H1 (cell line): ENCODE measurements at regions not wholly inside any gene's neighbourhood (a gene's known extent, or its start where the extent isn't known, plus 50 kb on each side); places are given as distances from the start of the nearest gene placed in this dataset.

Experiments
- CTCF ChIA-PET: fragments of 300-600 bp; sonication (Branson Sonifier 250); formaldehyde crosslinking; loops from one replicate; lab custom pipeline; 2021; ENCODE audit not compliant: partially characterized antibody; lab: Charles Lee
- POLR2A ChIA-PET: fragments of 300-600 bp; sonication (Branson Sonifier 250); formaldehyde crosslinking; loops from one replicate; lab custom pipeline; 2021; ENCODE audit warnings: inconsistent platforms; ENCODE audit not compliant: partially characterized antibody; lab: Charles Lee
- DNase-seq, 2 experiments: peaks; one replicate each; pipeline versions ENCODE4 v3.0.0 to v3.0.0-alpha.2; 2010 to 2022; ENCODE audit warnings: low spot score in 2 of 2, low read depth in 1 of 2, mixed read lengths in 1 of 2
- FAIRE-seq: peaks from 2 replicates; lab custom pipeline; 2011; peaks lifted over from hg19 to GRCh38; lab: Jason Lieb, UNC
- H2AFZ ChIP-seq: 2 replicates; pipeline ENCODE4 v1.8.1; 2012; ENCODE audit warnings: low read length, inconsistent platforms
- H2AK5ac ChIP-seq: 2 replicates; pipeline ENCODE4 v1.6.1; 2013; ENCODE audit warnings: low read depth, low read length
- H2BK120ac ChIP-seq: replicated peaks from 2 replicates; pipeline ENCODE3; 2013; ENCODE audit warnings: low read depth, low read length, inconsistent platforms
- H2BK12ac ChIP-seq: 2 replicates; pipeline ENCODE4 v1.6.1; 2013; ENCODE audit warnings: low read depth, low read length
- H2BK15ac ChIP-seq: 2 replicates; pipeline ENCODE4 v1.6.1; 2013; ENCODE audit warnings: low read length
- H2BK20ac ChIP-seq: 2 replicates; pipeline ENCODE4 v1.6.1; 2013; ENCODE audit warnings: low read length
- H2BK5ac ChIP-seq: 2 replicates; pipeline ENCODE4 v1.6.1; 2013; ENCODE audit warnings: low read depth, low read length
- H3K14ac ChIP-seq: 2 replicates; pipeline ENCODE4 v1.6.1; 2013; ENCODE audit warnings: inconsistent platforms; ENCODE audit not compliant: insufficient read length
- H3K18ac ChIP-seq: 2 replicates; pipeline ENCODE4 v1.6.1; 2013; ENCODE audit warnings: low read length; ENCODE audit errors: extremely low read depth
- H3K23ac ChIP-seq: 2 replicates; pipeline ENCODE4 v1.6.1; 2013; ENCODE audit warnings: inconsistent platforms; ENCODE audit not compliant: insufficient read length
- H3K23me2 ChIP-seq: 2 replicates; pipeline ENCODE4 v1.6.1; 2013; ENCODE audit warnings: low read depth, low read length
- H3K27ac ChIP-seq: 2 replicates; pipeline ENCODE4 v1.6.1; 2011; ENCODE audit warnings: low read depth, low read length, inconsistent platforms
- H3K27me3 ChIP-seq, 4 experiments: replicated peaks in 1 of 4; 1 replicate in 1 of 4; 2 replicates in 3 of 4; pipeline versions ENCODE4 v1.6.1 to v1.8.1; 2011 to 2013; ENCODE audit warnings: low read length in 3 of 4, mild to moderate bottlenecking in 3 of 4, inconsistent platforms in 2 of 4, mixed read lengths in 2 of 4, moderate library complexity in 1 of 4; ENCODE audit not compliant: control insufficient read depth in 3 of 4, insufficient read depth in 3 of 4; ENCODE audit errors: extremely low read depth in 1 of 4
- H3K36me3 ChIP-seq, 4 experiments: 2 replicates each; pipeline versions ENCODE4 v1.6.1 to v1.8.1; 2011 to 2013; ENCODE audit warnings: mild to moderate bottlenecking in 4 of 4, low read length in 3 of 4, moderate library complexity in 2 of 4, control low read depth in 1 of 4, inconsistent platforms in 1 of 4; ENCODE audit not compliant: insufficient read depth in 4 of 4, control insufficient read depth in 2 of 4
- H3K4ac ChIP-seq: replicated peaks from 2 replicates; pipeline ENCODE3; 2013; ENCODE audit warnings: low read length, low read depth, mixed read lengths, inconsistent platforms; ENCODE audit not compliant: insufficient read length
- H3K4me1 ChIP-seq, 4 experiments: replicated peaks in 1 of 4; 1 replicate in 1 of 4; 2 replicates in 3 of 4; pipeline versions ENCODE4 v1.6.1 to v1.8.1; 2011 to 2013; ENCODE audit warnings: low read length in 3 of 4, inconsistent platforms in 2 of 4, mixed read lengths in 1 of 4; ENCODE audit not compliant: insufficient read depth in 4 of 4, control insufficient read depth in 3 of 4
- H3K4me2 ChIP-seq, 2 experiments: 2 replicates each; pipeline versions ENCODE4 v1.6.1 to v1.8.1; 2011 to 2013; ENCODE audit warnings: low read depth in 2 of 2, low read length in 2 of 2, control low read depth in 1 of 2, inconsistent platforms in 1 of 2, mild to moderate bottlenecking in 1 of 2; ENCODE audit not compliant: insufficient read depth in 1 of 2
- H3K4me3 ChIP-seq, 4 experiments: fragments of 200-600, 300-600 bp in 1 of 4; sonication (generic), shearing (Covaris generic), sonication (Bioruptor Twin) in 1 of 4; 2 replicates each; pipeline versions ENCODE4 v1.5.1 to v1.8.1; 2011 to 2016; ENCODE audit warnings: low read length in 4 of 4, low read depth in 3 of 4, control low read depth in 2 of 4, inconsistent platforms in 2 of 4, mild to moderate bottlenecking in 2 of 4, mixed read lengths in 1 of 4, moderate library complexity in 1 of 4; ENCODE audit not compliant: insufficient read depth in 2 of 4; ENCODE audit errors: extremely low read depth in 1 of 4
- H3K56ac ChIP-seq: replicated peaks from 2 replicates; pipeline ENCODE3; 2013; ENCODE audit warnings: low read depth, mild to moderate bottlenecking, mixed read lengths, low read length, inconsistent platforms; ENCODE audit not compliant: insufficient read length
- H3K79me1 ChIP-seq: 2 replicates; pipeline ENCODE4 v1.6.1; 2013; ENCODE audit warnings: low read depth, low read length, control low read depth
- H3K79me2 ChIP-seq, 2 experiments: 2 replicates each; pipeline versions ENCODE4 v1.6.1 to v1.8.1; 2012 to 2013; ENCODE audit warnings: low read length in 2 of 2, mild to moderate bottlenecking in 2 of 2, inconsistent platforms in 1 of 2; ENCODE audit not compliant: insufficient read depth in 2 of 2, control insufficient read depth in 1 of 2
- H3K9ac ChIP-seq, 4 experiments: replicated peaks in 1 of 4; 1 replicate in 1 of 4; 2 replicates in 3 of 4; pipeline versions ENCODE4 v1.6.1 to v1.8.1; 2011 to 2013; ENCODE audit warnings: low read depth in 3 of 4, low read length in 3 of 4, control low read depth in 2 of 4, mild to moderate bottlenecking in 2 of 4, moderate library complexity in 2 of 4, inconsistent platforms in 1 of 4; ENCODE audit errors: extremely low read depth in 1 of 4
- H3K9me3 ChIP-seq, 2 experiments: 2 replicates each; pipeline versions ENCODE4 v1.6.1 to v1.8.1; 2012 to 2013; ENCODE audit warnings: mild to moderate bottlenecking in 2 of 2, moderate library complexity in 2 of 2, control low read depth in 1 of 2, inconsistent platforms in 1 of 2, low read depth in 1 of 2, low read length in 1 of 2, mixed read lengths in 1 of 2; ENCODE audit not compliant: insufficient read depth in 2 of 2
- H4K20me1 ChIP-seq, 2 experiments: replicated peaks in 1 of 2; 2 replicates each; pipeline versions ENCODE3 to v1.8.1; 2011 to 2013; ENCODE audit warnings: inconsistent platforms in 2 of 2, low read length in 2 of 2, mild to moderate bottlenecking in 1 of 2; ENCODE audit not compliant: insufficient read depth in 2 of 2, control insufficient read depth in 1 of 2
- H4K5ac ChIP-seq: 2 replicates; pipeline ENCODE4 v1.6.1; 2013; ENCODE audit warnings: low read length, low read depth, mixed read lengths, inconsistent platforms; ENCODE audit not compliant: insufficient read length
- H4K8ac ChIP-seq: 2 replicates; pipeline ENCODE4 v1.8.0; 2013; ENCODE audit warnings: mild to moderate bottlenecking, moderate library complexity, low read length, inconsistent platforms; ENCODE audit not compliant: insufficient read depth; ENCODE audit errors: extremely low read depth
- H4K91ac ChIP-seq: replicated peaks from 2 replicates; pipeline ENCODE3; 2013; ENCODE audit warnings: low read length, mixed read lengths, inconsistent platforms; ENCODE audit not compliant: insufficient read length
- ATF2 ChIP-seq: IDR thresholded peaks from 2 replicates; pipeline ENCODE4 v1.6.1; 2012; ENCODE audit warnings: low read length, inconsistent platforms
- CBX5 ChIP-seq: fragments of 300-800, 300-1000 bp; sonication (generic); IDR thresholded peaks from 2 replicates; pipeline ENCODE4 v1.7.1; 2016; ENCODE audit warnings: antibody characterized with exemption, low read length, low read depth
- CTBP2 ChIP-seq: IDR thresholded peaks from 2 replicates; pipeline ENCODE4 v1.7.0; 2011; ENCODE audit warnings: borderline replicate concordance, mild to moderate bottlenecking, moderate library complexity, mixed read lengths, low read length; ENCODE audit not compliant: insufficient read depth, insufficient read length
- EGR1 ChIP-seq: IDR thresholded peaks from 2 replicates; pipeline ENCODE4 v1.6.1; 2011; ENCODE audit warnings: low read depth, low read length, borderline replicate concordance
- JUN ChIP-seq: IDR thresholded peaks from 2 replicates; pipeline ENCODE4 v1.6.1; 2011; ENCODE audit warnings: low read depth, mild to moderate bottlenecking, improper control_type of control experiment, low read length
- KDM1A ChIP-seq: fragments of 200-600, 300-600 bp; sonication (generic); IDR thresholded peaks from 2 replicates; pipeline ENCODE4 v1.7.1; 2016; ENCODE audit warnings: mild to moderate bottlenecking, low read length, borderline replicate concordance
- KDM5A ChIP-seq: fragments of 200-600 bp; IDR thresholded peaks from 2 replicates; pipeline ENCODE4 v1.7.1; 2012; ENCODE audit warnings: mild to moderate bottlenecking, low read length, inconsistent platforms, mixed read lengths
- MAFK ChIP-seq: IDR thresholded peaks from 2 replicates; pipeline ENCODE4 v1.6.1; 2012; ENCODE audit warnings: low read depth, mild to moderate bottlenecking, improper control_type of control experiment, low read length
- MAX ChIP-seq: IDR thresholded peaks from 2 replicates; pipeline ENCODE4 v1.6.1; 2012; ENCODE audit warnings: inconsistent platforms
- RNF2 ChIP-seq: fragments of 200-900, 300-1000 bp; sonication (generic); IDR thresholded peaks from 2 replicates; pipeline ENCODE4 v1.7.1; 2016; ENCODE audit warnings: borderline replicate concordance, low read depth, mild to moderate bottlenecking, antibody characterized with exemption, low read length; ENCODE audit not compliant: poor library complexity, severe bottlenecking; ENCODE audit errors: missing control alignments
- SP2 ChIP-seq: IDR thresholded peaks from 2 replicates; pipeline ENCODE4 v1.6.1; 2012; ENCODE audit warnings: mild to moderate bottlenecking, low read length, inconsistent platforms
- WGBS, 2 experiments: shearing (Covaris generic) in 1 of 2; methylation state at CpG; one replicate each; pipeline versions ENCODE4 v1.1.6 to v1.1.7; 2013 to 2015; ENCODE audit warnings: low lambda C conversion rate in 2 of 2, mixed read lengths in 2 of 2, inconsistent platforms in 1 of 2, low coverage in 1 of 2, missing lambda C conversion rate in 1 of 2; ENCODE audit not compliant: insufficient replicate concordance in 2 of 2, insufficient coverage in 1 of 2, insufficient read length in 1 of 2; ENCODE audit errors: extremely low coverage in 1 of 2, missing lambda C conversion rate in 1 of 2; 5-methylcytosine and 5-hydroxymethylcytosine counted together

GRCh38 chr18:45267622-45268021 is 347.7 kb upstream of the SLC14A2 start:
- H3K4me1 ChIP-seq: no peaks in the 10 kb centered on the region
- no peak overlapping the region for H3K4ac ChIP-seq
- H2AK5ac ChIP-seq: no peak overlapping the region
- no peak overlapping the region for H4K91ac ChIP-seq
- no peaks in the 10 kb centered on the region for H3K36me3 ChIP-seq
- no peak overlapping the region for H2BK20ac ChIP-seq
- H3K9ac ChIP-seq: no peak overlapping the region
- H3K4me3 ChIP-seq: no peak overlapping the region
- H3K14ac ChIP-seq: no peak overlapping the region
- no peak overlapping the region for H3K56ac ChIP-seq
- no peak overlapping the region for H2AFZ ChIP-seq
- POLR2A ChIA-PET: no interaction called here
- CTCF ChIA-PET: interaction anchor here (1.1 to 2.0 kb wide), 3 partner anchors 7 to 117 kb away, joined by 3 to 16 read pairs (median 5); no protein-coding TSS in a partner anchor
- no peak overlapping the region for H3K27ac ChIP-seq
- no peak for FAIRE-seq
- H2BK15ac ChIP-seq: no peak overlapping the region
- H3K23ac ChIP-seq: no peak overlapping the region
- H3K27me3 ChIP-seq: no peaks in the 10 kb centered on the region
- no peak overlapping the region for H4K5ac ChIP-seq
- WGBS, 2 experiments: 89% methylated on average over 1 of the region's 1 CpG; no CpG with 5 or more reads in 1 of the 2 experiments
- H4K20me1 ChIP-seq: no peaks in the 10 kb centered on the region
- no peak overlapping the region for H2BK5ac ChIP-seq
- no peak overlapping the region for H2BK12ac ChIP-seq
- no peaks in the 10 kb centered on the region for H3K79me1 ChIP-seq
- no peak overlapping the region for H3K18ac ChIP-seq
- H4K8ac ChIP-seq: no peak overlapping the region
- no peaks in the 10 kb centered on the region for H3K79me2 ChIP-seq
- peaks cover 2% of the 10 kb centered on the region; the same call in 1 of the 2 replicates for H3K23me2 ChIP-seq
- no peak overlapping the region for H2BK120ac ChIP-seq
- DNase-seq: no peak
- no peaks in the 10 kb centered on the region for H3K9me3 ChIP-seq
- H3K4me2 ChIP-seq: no peak overlapping the region
- no peak for TF ChIP-seq SP2
- no peak for TF ChIP-seq KDM5A
- TF ChIP-seq EGR1: no peak
- TF ChIP-seq CBX5: no peak
- no peak for TF ChIP-seq KDM1A
- TF ChIP-seq RNF2: no peak
- no peak for TF ChIP-seq CTBP2
- TF ChIP-seq ATF2: no peak
- no peak for TF ChIP-seq JUN
- no peak for TF ChIP-seq MAX
- no peak for TF ChIP-seq MAFK
